ENCODE measurements at regions not wholly inside any gene's neighbourhood (a gene's known extent, or its start where the extent isn't known, plus 50 kb on each side); places are given as distances from the start of the nearest gene placed in this dataset.

- TF ChIP-seq POLR2A (IDR thresholded peaks at IDR 0.05) (no peak), EP300 (IDR thresholded peaks at IDR 0.05) (no peak), POLR2AphosphoS5 (IDR thresholded peaks at IDR 0.05) (no peak)
- TF ChIP-seq, protein P1, sequence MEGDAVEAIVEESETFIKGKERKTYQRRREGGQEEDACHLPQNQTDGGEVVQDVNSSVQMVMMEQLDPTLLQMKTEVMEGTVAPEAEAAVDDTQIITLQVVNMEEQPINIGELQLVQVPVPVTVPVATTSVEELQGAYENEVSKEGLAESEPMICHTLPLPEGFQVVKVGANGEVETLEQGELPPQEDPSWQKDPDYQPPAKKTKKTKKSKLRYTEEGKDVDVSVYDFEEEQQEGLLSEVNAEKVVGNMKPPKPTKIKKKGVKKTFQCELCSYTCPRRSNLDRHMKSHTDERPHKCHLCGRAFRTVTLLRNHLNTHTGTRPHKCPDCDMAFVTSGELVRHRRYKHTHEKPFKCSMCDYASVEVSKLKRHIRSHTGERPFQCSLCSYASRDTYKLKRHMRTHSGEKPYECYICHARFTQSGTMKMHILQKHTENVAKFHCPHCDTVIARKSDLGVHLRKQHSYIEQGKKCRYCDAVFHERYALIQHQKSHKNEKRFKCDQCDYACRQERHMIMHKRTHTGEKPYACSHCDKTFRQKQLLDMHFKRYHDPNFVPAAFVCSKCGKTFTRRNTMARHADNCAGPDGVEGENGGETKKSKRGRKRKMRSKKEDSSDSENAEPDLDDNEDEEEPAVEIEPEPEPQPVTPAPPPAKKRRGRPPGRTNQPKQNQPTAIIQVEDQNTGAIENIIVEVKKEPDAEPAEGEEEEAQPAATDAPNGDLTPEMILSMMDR (IDR thresholded peaks at IDR 0.05): no peak
- intact Hi-C loops (cut with DNase I; ENCODE audit: low total_unique reads): no loop called here
- DNase-seq: no peak
- Histone ChIP-seq H3K4me3 (no peak overlapping the region), H3K27me3 (no peaks in the 10 kb centered on the region), H3K9me3 (no peaks in the 10 kb centered on the region), H3K27ac (no peak overlapping the region), H3K36me3 (no peaks in the 10 kb centered on the region), H3K4me1 (no peaks in the 10 kb centered on the region)
- WGBS, 5 donors: 61 to 79% (median 72%) methylated on average over 3 of the region's 3 CpGs
Measured at GRCh38 chr7:113301141-113301540, 182.8 kb upstream of the SMIM30 start.

DNA sequence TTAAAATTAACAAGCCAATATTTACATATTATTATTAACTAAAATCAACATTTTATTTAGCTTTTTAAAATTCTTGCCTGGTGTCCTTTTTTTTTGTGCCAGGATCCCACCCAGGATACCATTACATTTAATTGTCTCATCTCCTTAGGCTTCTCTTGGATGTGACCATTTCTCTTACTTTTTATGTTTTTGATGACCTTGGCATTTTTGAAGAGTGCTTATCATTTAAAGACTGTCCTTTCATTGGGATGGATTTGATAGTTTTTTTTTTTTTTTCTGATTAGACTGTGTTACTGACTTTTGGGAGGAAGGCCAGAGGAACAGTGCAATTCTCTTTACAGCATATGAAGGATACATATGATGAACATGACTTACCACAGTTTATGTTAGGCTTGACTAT is 181.4 kb upstream of the SMIM30 start:
- H3K36me3 ChIP-seq: no peaks in the 10 kb centered on the region
- H3K27ac ChIP-seq: no peak overlapping the region
- H3K4me3 ChIP-seq: no peak overlapping the region
- TF ChIP-seq, protein P1 (IDR thresholded peaks at IDR 0.05): no peak
- no peak for TF ChIP-seq POLR2A (IDR thresholded peaks at IDR 0.05)
- no peak for TF ChIP-seq POLR2AphosphoS5 (IDR thresholded peaks at IDR 0.05)
- TF ChIP-seq EP300 (IDR thresholded peaks at IDR 0.05): no peak
- no peaks in the 10 kb centered on the region for H3K9me3 ChIP-seq
- H3K4me1 ChIP-seq: no peaks in the 10 kb centered on the region
- no peaks in the 10 kb centered on the region for H3K27me3 ChIP-seq
- DNase-seq: no peak
- intact Hi-C loops (cut with DNase I; ENCODE audit: low total_unique reads): no loop called here

GRCh38 chr7:113298501-113298900 is 180.1 kb upstream of the SMIM30 start:
- H3K9me3 ChIP-seq: no peaks in the 10 kb centered on the region
- intact Hi-C loops (cut with DNase I; ENCODE audit: low total_unique reads): no loop called here
- no peaks in the 10 kb centered on the region for H3K27me3 ChIP-seq
- no peak overlapping the region for H3K4me3 ChIP-seq
- TF ChIP-seq POLR2AphosphoS5 (IDR thresholded peaks at IDR 0.05): no peak
- no peak for TF ChIP-seq EP300 (IDR thresholded peaks at IDR 0.05)
- TF ChIP-seq, protein P1 (IDR thresholded peaks at IDR 0.05): no peak
- no peak for TF ChIP-seq POLR2A (IDR thresholded peaks at IDR 0.05)
- no peaks in the 10 kb centered on the region for H3K36me3 ChIP-seq
- H3K4me1 ChIP-seq: no peaks in the 10 kb centered on the region
- H3K27ac ChIP-seq: no peak overlapping the region
- no peak for DNase-seq

DNA sequence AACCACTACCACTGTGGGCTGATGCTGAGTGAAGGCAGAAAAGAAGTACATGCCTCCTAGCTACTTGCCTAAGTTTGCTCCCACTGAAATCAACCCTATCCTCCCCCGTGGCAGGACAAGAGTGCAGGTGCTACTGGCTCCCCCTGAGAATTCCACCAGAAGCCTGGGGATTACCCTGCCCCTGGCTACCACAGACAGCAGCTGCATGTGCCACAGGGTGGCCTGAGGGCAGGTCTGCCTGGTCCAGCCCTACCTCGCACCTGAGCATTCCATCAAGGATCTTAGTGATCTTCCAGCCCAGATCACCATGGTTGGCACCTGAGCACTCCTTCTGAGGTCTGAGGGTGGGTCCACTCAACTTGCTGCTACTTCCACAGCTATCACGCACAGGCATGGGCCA is 176.4 kb upstream of the SMIM30 start:
- WGBS, 5 donors: 84 to 97% (median 88%) methylated on average over 3 of the region's 3 CpGs
- no peaks in the 10 kb centered on the region for H3K36me3 ChIP-seq
- intact Hi-C loops (cut with DNase I; ENCODE audit: low total_unique reads): no loop called here
- no peak overlapping the region for H3K27ac ChIP-seq
- no peaks in the 10 kb centered on the region for H3K27me3 ChIP-seq
- no peak for DNase-seq
- TF ChIP-seq, protein P1 (IDR thresholded peaks at IDR 0.05): no peak
- no peak for TF ChIP-seq EP300 (IDR thresholded peaks at IDR 0.05)
- no peak for TF ChIP-seq POLR2AphosphoS5 (IDR thresholded peaks at IDR 0.05)
- no peak for TF ChIP-seq POLR2A (IDR thresholded peaks at IDR 0.05)
- H3K4me1 ChIP-seq: no peaks in the 10 kb centered on the region
- no peaks in the 10 kb centered on the region for H3K9me3 ChIP-seq
- no peak overlapping the region for H3K4me3 ChIP-seq

DNA sequence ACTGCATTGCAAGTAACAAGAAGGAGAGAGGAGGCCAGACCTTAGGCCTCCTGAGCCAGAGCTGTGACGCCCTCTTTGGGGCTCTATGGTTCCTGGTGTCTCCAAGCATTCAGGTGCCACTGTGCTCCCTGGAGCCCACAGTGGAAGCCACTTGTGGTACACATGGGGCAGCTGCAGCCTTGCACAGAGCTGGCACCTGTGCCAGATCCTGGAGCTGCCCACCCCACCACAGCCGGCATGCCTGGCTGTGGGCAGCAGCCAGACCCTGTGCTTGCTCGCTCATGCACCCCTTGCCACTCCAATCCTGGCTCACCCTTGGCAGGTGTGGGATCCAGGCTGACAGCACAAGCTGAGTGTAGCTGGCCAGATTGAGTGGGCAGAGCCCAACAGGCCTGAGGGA is 173.8 kb upstream of the SMIM30 start:
- no peak for DNase-seq
- no peaks in the 10 kb centered on the region for H3K36me3 ChIP-seq
- intact Hi-C loops (cut with DNase I; ENCODE audit: low total_unique reads): no loop called here
- no peaks in the 10 kb centered on the region for H3K9me3 ChIP-seq
- no peak overlapping the region for H3K4me3 ChIP-seq
- no peaks in the 10 kb centered on the region for H3K27me3 ChIP-seq
- H3K27ac ChIP-seq: no peak overlapping the region
- TF ChIP-seq POLR2A (IDR thresholded peaks at IDR 0.05): no peak
- TF ChIP-seq EP300 (IDR thresholded peaks at IDR 0.05): no peak
- TF ChIP-seq, protein P1 (IDR thresholded peaks at IDR 0.05): no peak
- no peak for TF ChIP-seq POLR2AphosphoS5 (IDR thresholded peaks at IDR 0.05)
- WGBS, 5 donors: 87 to 93% (median 90%) methylated on average over 3 of the region's 3 CpGs
- H3K4me1 ChIP-seq: no peaks in the 10 kb centered on the region
